DND-41 (cell line): ENCODE measurements at regions not wholly inside any gene's neighbourhood (a gene's known extent, or its start where the extent isn't known, plus 50 kb on each side); places are given as distances from the start of the nearest gene placed in this dataset.

Source experiments
- ATAC-seq: fragments of 200-7000 bp; cut with Tn5 transposase; 3 replicates; pipeline ENCODE4 v1.9.1; 2021; ENCODE audit warnings: low read depth; ENCODE audit not compliant: insufficient read depth
- DNase-seq: peaks from one replicate; pipeline ENCODE4 v3.0.0-alpha.2; 2020
- H2AFZ ChIP-seq: 2 replicates; pipeline ENCODE4 v1.6.0; 2012; ENCODE audit warnings: low read depth, low read length
- H3K27ac ChIP-seq: 2 replicates; pipeline ENCODE4 v1.5.1; 2012; ENCODE audit warnings: low read length, inconsistent platforms
- H3K27me3 ChIP-seq: fragments of 200-600 bp; sonication (generic); 2 replicates; pipeline ENCODE4 v1.6.0; 2012; ENCODE audit warnings: low read length, mild to moderate bottlenecking, inconsistent platforms; ENCODE audit not compliant: insufficient read depth, poor library complexity
- H3K36me3 ChIP-seq: 2 replicates; pipeline ENCODE4 v1.5.1; 2012; ENCODE audit warnings: low read length, inconsistent platforms; ENCODE audit not compliant: insufficient read depth
- H3K4me1 ChIP-seq: 2 replicates; pipeline ENCODE4 v1.5.1; 2012; ENCODE audit warnings: mild to moderate bottlenecking, low read length; ENCODE audit not compliant: insufficient read depth
- H3K4me2 ChIP-seq: 2 replicates; pipeline ENCODE4 v1.6.0; 2012; ENCODE audit warnings: mild to moderate bottlenecking, moderate library complexity, low read length, inconsistent platforms; ENCODE audit not compliant: insufficient read depth
- H3K4me3 ChIP-seq, 2 experiments: fragments of 200-600 bp in 1 of 2; shearing (Covaris generic) in 1 of 2; 2 replicates each; pipeline ENCODE4 v1.5.1; 2012 to 2016; ENCODE audit warnings: inconsistent platforms in 2 of 2, low read length in 2 of 2, mild to moderate bottlenecking in 2 of 2, low read depth in 1 of 2, moderate library complexity in 1 of 2
- H3K79me2 ChIP-seq: 2 replicates; pipeline ENCODE4 v1.6.0; 2012; ENCODE audit warnings: low read length, inconsistent platforms; ENCODE audit not compliant: insufficient read depth
- H3K9ac ChIP-seq: 2 replicates; pipeline ENCODE4 v1.6.0; 2012; ENCODE audit warnings: low read depth, mild to moderate bottlenecking, inconsistent platforms, low read length, moderate library complexity
- H3K9me3 ChIP-seq: 2 replicates; pipeline ENCODE4 v1.5.1; 2012; ENCODE audit warnings: low read length, moderate library complexity, mild to moderate bottlenecking, inconsistent platforms; ENCODE audit not compliant: insufficient read depth, severe bottlenecking
- H4K20me1 ChIP-seq: 2 replicates; pipeline ENCODE4 v1.6.0; 2012; ENCODE audit warnings: low read length; ENCODE audit not compliant: insufficient read depth
- CTCF ChIP-seq: IDR thresholded peaks from 2 replicates; pipeline ENCODE4 v1.5.1; 2012; ENCODE audit warnings: borderline replicate concordance, low read length, moderate library complexity, mild to moderate bottlenecking; ENCODE audit not compliant: poor library complexity, severe bottlenecking; ENCODE audit errors: extremely low read depth
- EZH2 ChIP-seq: IDR thresholded peaks from 3 replicates; pipeline ENCODE4 v1.6.1; 2012; ENCODE audit warnings: borderline replicate concordance, low read depth, mild to moderate bottlenecking, moderate library complexity, low read length, inconsistent platforms; ENCODE audit not compliant: severe bottlenecking

DNA sequence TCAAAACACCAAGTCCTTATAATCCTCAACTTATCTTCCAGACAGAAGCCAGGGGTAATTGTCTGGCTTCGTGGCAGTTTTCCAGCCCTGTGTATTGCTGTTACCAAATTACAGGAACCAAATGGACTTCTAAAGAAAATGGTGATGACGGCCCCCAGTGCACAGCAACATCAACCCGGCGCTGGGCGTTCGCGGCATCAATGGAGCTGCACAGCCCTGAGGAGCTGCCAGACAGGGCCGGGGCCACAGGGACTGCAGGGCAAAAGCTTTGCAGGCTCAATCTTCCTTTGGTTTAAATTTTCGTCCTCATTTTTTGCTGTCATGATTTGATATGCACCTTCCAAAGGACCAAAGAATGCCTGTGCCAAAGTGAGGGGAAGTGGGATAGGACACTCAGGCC lies 292.5 kb downstream of the BRD1 start:
- no peaks in the 10 kb centered on the region for H3K79me2 ChIP-seq
- no peak overlapping the region for H3K4me2 ChIP-seq
- ATAC-seq: no peak
- no peaks in the 10 kb centered on the region for H3K9me3 ChIP-seq
- H3K9ac ChIP-seq: no peak overlapping the region
- no peaks in the 10 kb centered on the region for H4K20me1 ChIP-seq
- no peak overlapping the region for H3K27ac ChIP-seq
- H3K4me3 ChIP-seq: no peak overlapping the region
- no peak for DNase-seq
- no peaks in the 10 kb centered on the region for H3K36me3 ChIP-seq
- no peaks in the 10 kb centered on the region for H3K27me3 ChIP-seq
- H2AFZ ChIP-seq: no peak overlapping the region
- no peaks in the 10 kb centered on the region for H3K4me1 ChIP-seq
- TF ChIP-seq EZH2: no peak
- no peak for TF ChIP-seq CTCF

DNA sequence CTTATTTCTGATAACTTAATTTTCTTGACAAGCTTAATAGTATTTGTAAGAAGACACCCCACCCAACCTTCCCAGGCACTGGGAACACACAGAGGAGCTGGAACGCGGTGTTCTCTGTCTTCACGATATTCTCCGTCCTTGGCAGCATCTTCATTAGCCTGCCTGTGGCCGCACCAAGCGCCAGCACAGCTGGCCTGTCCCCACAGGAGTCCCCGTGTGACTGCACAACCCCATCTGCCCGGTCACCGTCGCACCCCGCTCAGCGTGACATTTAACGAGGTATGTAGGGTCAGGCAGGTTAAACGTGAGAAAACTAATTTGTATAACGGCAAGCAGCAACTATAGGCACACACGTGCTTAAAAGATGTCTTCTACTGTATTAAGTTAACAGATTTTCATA lies 293.3 kb downstream of the BRD1 start:
- Histone ChIP-seq H3K27ac (no peak overlapping the region), H2AFZ (no peak overlapping the region), H3K4me1 (no peaks in the 10 kb centered on the region), H4K20me1 (no peaks in the 10 kb centered on the region), H3K9ac (no peak overlapping the region), H3K27me3 (no peaks in the 10 kb centered on the region), H3K9me3 (no peaks in the 10 kb centered on the region), H3K4me3 (no peak overlapping the region), H3K36me3 (no peaks in the 10 kb centered on the region), H3K4me2 (no peak overlapping the region), H3K79me2 (no peaks in the 10 kb centered on the region)
- no peak for ATAC-seq
- TF ChIP-seq EZH2 (no peak), CTCF (no peak)
- no peak for DNase-seq

DNA sequence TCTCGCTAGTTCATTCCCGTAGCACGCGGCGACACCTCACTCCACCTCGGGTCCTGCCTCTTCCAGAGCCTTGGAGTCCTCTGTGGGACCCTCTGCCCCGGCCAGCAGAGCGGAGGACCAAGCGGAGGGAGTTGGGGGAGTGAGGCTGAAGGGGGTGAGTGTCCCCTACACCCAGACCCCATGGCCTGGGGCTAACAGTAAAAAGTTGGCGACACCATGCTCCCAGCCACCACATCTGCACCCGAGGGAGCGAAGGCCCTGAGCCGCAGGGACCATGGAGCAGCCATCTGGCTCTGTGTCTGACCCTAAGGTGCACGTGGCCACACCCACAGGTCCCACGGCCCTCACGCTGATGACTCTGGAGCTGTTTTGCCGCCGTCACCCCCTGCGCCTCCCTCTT lies 293.8 kb downstream of the BRD1 start:
- no peak overlapping the region for H3K9ac ChIP-seq
- no peak overlapping the region for H3K4me2 ChIP-seq

More for the DNA sequence above, 293.8 kb downstream of the BRD1 start:
- DNase-seq (no peak), ATAC-seq (no peak)
- Histone ChIP-seq H3K36me3 (no peaks in the 10 kb centered on the region), H3K4me3 (no peak overlapping the region), H3K27me3 (no peaks in the 10 kb centered on the region), H3K4me1 (no peaks in the 10 kb centered on the region), H3K79me2 (no peaks in the 10 kb centered on the region), H4K20me1 (no peaks in the 10 kb centered on the region), H2AFZ (no peak overlapping the region), H3K27ac (no peak overlapping the region), H3K9me3 (no peaks in the 10 kb centered on the region)
- no peak for TF ChIP-seq EZH2
- no peak for TF ChIP-seq CTCF
